ENCODE measurements at regions not wholly inside any gene's neighbourhood (a gene's known extent, or its start where the extent isn't known, plus 50 kb on each side); places are given as distances from the start of the nearest gene placed in this dataset.

DNA sequence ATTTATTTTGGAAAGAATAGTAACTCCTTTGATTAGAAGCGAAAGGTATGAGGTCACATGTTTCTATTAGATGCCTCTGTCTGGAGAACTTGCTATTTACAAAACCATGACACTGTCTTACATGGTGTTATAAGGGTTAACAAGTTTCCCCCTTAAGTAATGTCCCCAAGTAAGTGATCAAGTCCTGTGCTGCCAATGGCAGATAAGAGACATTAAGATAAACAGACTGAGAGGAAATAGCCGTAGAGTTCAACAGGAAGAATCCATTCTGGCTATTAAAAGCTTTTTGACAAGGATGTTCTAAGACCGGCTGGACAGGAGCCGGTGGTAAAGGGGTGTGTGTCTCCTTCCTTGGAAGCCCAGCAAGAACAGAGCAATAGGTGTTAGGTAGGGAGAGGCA, 257.5 kb downstream of the GADD45G start:
- H3K27me3 ChIP-seq (replicated peaks; ENCODE audit: insufficient read depth, low read length): no peaks in the 10 kb centered on the region
- H3K9me2 ChIP-seq (replicated peaks; ENCODE audit: insufficient read depth, low read length): no peaks in the 10 kb centered on the region
- H3K4me1 ChIP-seq (ENCODE audit: low read length): no peaks in the 10 kb centered on the region
- H3F3A ChIP-seq (ENCODE audit: insufficient read depth, low read length): no peaks in the 10 kb centered on the region
- H3K4me3 ChIP-seq (ENCODE audit: low read length): no peak overlapping the region
- no peak overlapping the region for H2AFZ ChIP-seq (ENCODE audit: low read length)
- H3K4me2 ChIP-seq (ENCODE audit: low read depth, low read length): no peak overlapping the region
- H4K20me1 ChIP-seq (ENCODE audit: insufficient read depth, low read length): no peaks in the 10 kb centered on the region
- TF ChIP-seq EZH2phosphoT487 (IDR thresholded peaks at IDR 0.05; ENCODE audit: low read length) (no peak), EZH2 (optimal IDR thresholded peaks at IDR 0.05; ENCODE audit: low read depth, low read length) (no peak)
- TF ChIP-seq, protein P1, sequence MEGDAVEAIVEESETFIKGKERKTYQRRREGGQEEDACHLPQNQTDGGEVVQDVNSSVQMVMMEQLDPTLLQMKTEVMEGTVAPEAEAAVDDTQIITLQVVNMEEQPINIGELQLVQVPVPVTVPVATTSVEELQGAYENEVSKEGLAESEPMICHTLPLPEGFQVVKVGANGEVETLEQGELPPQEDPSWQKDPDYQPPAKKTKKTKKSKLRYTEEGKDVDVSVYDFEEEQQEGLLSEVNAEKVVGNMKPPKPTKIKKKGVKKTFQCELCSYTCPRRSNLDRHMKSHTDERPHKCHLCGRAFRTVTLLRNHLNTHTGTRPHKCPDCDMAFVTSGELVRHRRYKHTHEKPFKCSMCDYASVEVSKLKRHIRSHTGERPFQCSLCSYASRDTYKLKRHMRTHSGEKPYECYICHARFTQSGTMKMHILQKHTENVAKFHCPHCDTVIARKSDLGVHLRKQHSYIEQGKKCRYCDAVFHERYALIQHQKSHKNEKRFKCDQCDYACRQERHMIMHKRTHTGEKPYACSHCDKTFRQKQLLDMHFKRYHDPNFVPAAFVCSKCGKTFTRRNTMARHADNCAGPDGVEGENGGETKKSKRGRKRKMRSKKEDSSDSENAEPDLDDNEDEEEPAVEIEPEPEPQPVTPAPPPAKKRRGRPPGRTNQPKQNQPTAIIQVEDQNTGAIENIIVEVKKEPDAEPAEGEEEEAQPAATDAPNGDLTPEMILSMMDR (IDR thresholded peaks at IDR 0.05; ENCODE audit: low read length): no peak
- no peaks in the 10 kb centered on the region for H3K9me3 ChIP-seq (replicated peaks; ENCODE audit: insufficient read depth, low read length)
- no peaks in the 10 kb centered on the region for H3K79me2 ChIP-seq (ENCODE audit: low read length)
- no peaks in the 10 kb centered on the region for H3K36me3 ChIP-seq (replicated peaks; ENCODE audit: insufficient read depth, low read length)
- DNase-seq: no peak
- no peak overlapping the region for H3K9ac ChIP-seq (ENCODE audit: low read length)
- H3K27ac ChIP-seq (ENCODE audit: low read length): no peak overlapping the region

DNA sequence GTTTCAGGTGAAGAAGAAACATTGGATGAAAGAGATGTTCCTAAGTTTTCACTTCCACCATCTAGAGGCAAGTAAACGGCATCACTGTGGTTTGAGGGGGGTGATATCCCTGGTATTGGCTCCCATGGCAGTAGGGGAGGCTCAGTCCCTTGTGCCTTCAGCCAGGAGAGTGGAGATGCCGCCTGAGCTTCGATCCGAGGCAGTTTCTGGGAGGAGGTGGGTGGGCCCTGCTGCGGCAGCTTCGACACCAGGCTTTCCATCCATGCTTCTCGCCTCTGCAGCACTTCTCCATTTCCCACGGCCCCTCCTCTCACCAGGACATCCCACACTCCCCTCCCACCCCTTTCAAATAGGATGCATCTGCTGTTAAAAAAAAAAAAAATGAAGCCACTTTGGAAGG, 258.3 kb downstream of the GADD45G start:
- H3K9me3 ChIP-seq (replicated peaks; ENCODE audit: insufficient read depth, low read length): no peaks in the 10 kb centered on the region
- no peaks in the 10 kb centered on the region for H3K27me3 ChIP-seq (replicated peaks; ENCODE audit: insufficient read depth, low read length)
- TF ChIP-seq EZH2 (optimal IDR thresholded peaks at IDR 0.05; ENCODE audit: low read depth, low read length) (no peak), EZH2phosphoT487 (IDR thresholded peaks at IDR 0.05; ENCODE audit: low read length) (no peak)
- TF ChIP-seq, protein P1 (IDR thresholded peaks at IDR 0.05; ENCODE audit: low read length): no peak
- H4K20me1 ChIP-seq (ENCODE audit: insufficient read depth, low read length): no peaks in the 10 kb centered on the region
- no peak overlapping the region for H3K9ac ChIP-seq (ENCODE audit: low read length)
- H3K4me2 ChIP-seq (ENCODE audit: low read depth, low read length): no peak overlapping the region
- H3K9me2 ChIP-seq (replicated peaks; ENCODE audit: insufficient read depth, low read length): no peaks in the 10 kb centered on the region
- H3K36me3 ChIP-seq (replicated peaks; ENCODE audit: insufficient read depth, low read length): no peaks in the 10 kb centered on the region
- H3K4me3 ChIP-seq (ENCODE audit: low read length): no peak overlapping the region
- H3K4me1 ChIP-seq (ENCODE audit: low read length): no peaks in the 10 kb centered on the region
- no peaks in the 10 kb centered on the region for H3K79me2 ChIP-seq (ENCODE audit: low read length)
- H3K27ac ChIP-seq (ENCODE audit: low read length): no peak overlapping the region
- no peaks in the 10 kb centered on the region for H3F3A ChIP-seq (ENCODE audit: insufficient read depth, low read length)
- H2AFZ ChIP-seq (ENCODE audit: low read length): no peak overlapping the region
- no peak for DNase-seq

DNA sequence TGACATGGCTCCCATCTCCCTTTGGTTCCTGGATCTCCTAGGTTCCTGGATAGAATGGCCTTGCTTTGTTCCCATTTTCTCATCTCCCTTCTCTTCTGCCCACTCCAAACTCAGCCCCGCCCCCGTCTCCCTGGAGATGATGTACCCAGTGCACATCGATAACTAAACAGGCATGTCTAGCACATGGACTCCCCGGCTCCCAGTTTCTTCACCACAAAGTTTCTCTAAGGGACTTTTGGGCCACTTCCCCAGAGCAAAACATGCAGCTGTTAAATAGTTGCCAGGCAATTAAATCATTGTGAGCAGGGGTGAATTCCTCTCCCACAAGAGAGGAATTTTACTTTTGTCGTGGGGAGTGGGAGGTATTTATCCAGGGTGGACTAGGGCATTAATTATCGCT, 259.0 kb downstream of the GADD45G start:
- DNase-seq: no peak
- no peaks in the 10 kb centered on the region for H3K4me1 ChIP-seq (ENCODE audit: low read length)
- H3K36me3 ChIP-seq (replicated peaks; ENCODE audit: insufficient read depth, low read length): no peaks in the 10 kb centered on the region
- no peak overlapping the region for H3K4me3 ChIP-seq (ENCODE audit: low read length)
- no peak overlapping the region for H3K4me2 ChIP-seq (ENCODE audit: low read depth, low read length)
- no peak for TF ChIP-seq EZH2 (optimal IDR thresholded peaks at IDR 0.05; ENCODE audit: low read depth, low read length)
- TF ChIP-seq, protein P1 (IDR thresholded peaks at IDR 0.05; ENCODE audit: low read length): no peak
- TF ChIP-seq EZH2phosphoT487 (IDR thresholded peaks at IDR 0.05; ENCODE audit: low read length): no peak
- no peak overlapping the region for H3K9ac ChIP-seq (ENCODE audit: low read length)
- no peaks in the 10 kb centered on the region for H3F3A ChIP-seq (ENCODE audit: insufficient read depth, low read length)
- H3K9me3 ChIP-seq (replicated peaks; ENCODE audit: insufficient read depth, low read length): no peaks in the 10 kb centered on the region
- H2AFZ ChIP-seq (ENCODE audit: low read length): no peak overlapping the region
- no peaks in the 10 kb centered on the region for H4K20me1 ChIP-seq (ENCODE audit: insufficient read depth, low read length)
- H3K79me2 ChIP-seq (ENCODE audit: low read length): no peaks in the 10 kb centered on the region
- H3K27ac ChIP-seq (ENCODE audit: low read length): no peak overlapping the region
- no peaks in the 10 kb centered on the region for H3K9me2 ChIP-seq (replicated peaks; ENCODE audit: insufficient read depth, low read length)
- H3K27me3 ChIP-seq (replicated peaks; ENCODE audit: insufficient read depth, low read length): no peaks in the 10 kb centered on the region
